RPMI8226 (cell line): ENCODE measurements at regions not wholly inside any gene's neighbourhood (a gene's known extent, or its start where the extent isn't known, plus 50 kb on each side); places are given as distances from the start of the nearest gene placed in this dataset.

Source experiments
- DNase-seq: peaks from one replicate; pipeline ENCODE4 v3.0.0-alpha.2; 2015

DNA sequence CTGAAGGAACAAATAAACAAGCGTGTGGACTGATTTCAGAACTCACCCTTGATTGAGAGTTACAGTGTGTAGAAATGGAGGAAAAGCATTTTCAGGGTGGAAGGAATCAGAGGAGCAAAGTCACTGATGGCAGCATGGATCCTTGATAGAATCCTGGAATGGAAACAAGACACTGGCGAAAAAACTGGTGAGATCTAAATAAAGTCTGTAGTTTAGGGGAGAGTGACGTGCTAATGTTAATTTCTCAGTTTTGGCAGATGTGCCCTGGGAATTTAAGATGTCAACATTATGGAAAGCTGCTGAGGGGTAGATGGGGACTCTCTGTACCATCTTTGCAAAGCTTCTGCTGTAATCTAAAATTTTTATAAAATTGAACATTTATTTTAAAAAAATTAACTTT, 378.0 kb downstream of the UQCRFS1 start:
- DNase-seq: no peak

- no peak for DNase-seq
Measured at GRCh38 chr19:28831462-28831861, 381.5 kb downstream of the UQCRFS1 start.

DNA sequence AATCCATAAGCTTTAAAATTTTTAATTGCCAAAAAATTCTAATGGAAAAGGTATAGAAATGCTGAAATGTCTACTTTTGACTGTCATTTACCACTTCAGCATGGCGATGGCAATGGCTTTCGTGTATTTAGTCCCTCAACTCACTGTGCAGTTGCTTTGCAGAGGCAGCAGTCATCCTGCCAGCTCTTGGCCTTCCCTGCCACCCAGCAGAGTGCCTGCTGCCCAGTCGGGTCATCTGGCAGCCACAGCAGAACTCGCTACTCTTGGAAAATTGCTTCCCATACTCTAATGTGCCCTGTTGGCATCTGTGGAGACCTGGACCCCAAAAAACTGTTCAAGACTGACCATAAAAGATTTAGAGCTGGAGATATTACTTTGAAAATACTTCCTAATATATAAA, 383.2 kb downstream of the UQCRFS1 start:
- no peak for DNase-seq

- no peak for DNase-seq
Measured at GRCh38 chr19:28829359-28829758, 383.6 kb downstream of the UQCRFS1 start.

- no peak for DNase-seq
Measured at GRCh38 chr19:28828276-28828870, 384.6 kb downstream of the UQCRFS1 start.

DNA sequence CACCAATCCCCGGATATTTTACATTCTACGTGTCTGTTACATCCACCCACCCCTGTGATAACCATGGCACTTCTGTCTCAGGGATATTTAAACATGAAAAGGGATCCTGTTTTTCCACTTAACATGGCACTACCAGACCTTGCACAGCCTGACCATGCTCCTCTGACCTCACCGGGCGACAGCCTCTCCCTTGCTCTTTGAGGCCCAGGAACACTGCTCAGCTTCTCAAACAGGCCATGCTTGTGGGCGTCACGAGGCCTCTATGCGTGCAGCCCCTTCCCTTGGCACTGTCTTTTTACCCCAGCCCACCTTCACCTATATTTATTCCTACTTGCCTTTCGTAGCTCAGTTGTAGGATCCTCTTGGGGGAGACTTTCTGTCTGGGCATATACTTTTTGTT, 385.6 kb downstream of the UQCRFS1 start:
- DNase-seq: no peak

- DNase-seq: no peak
Measured at GRCh38 chr19:28823338-28823961, 389.5 kb downstream of the UQCRFS1 start.

DNA sequence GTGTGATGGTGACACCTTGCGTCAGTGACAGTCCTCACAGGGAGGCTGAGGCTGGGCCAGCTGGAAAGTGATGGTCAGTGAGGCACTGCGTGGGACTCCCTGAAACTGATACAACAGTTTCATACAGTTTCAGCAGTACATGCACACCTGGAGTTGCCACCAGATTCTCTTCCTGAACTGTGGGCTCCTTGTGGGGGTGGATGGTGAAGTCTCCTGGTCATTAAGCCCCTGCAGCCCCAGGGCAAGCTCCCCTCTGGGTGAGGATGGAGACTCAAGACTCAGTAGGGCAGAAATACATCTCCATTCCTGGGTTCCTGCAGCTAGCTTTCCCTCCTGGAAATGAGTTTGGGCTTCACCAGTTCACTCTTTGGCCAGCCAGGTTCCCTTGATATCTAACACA, 392.7 kb downstream of the UQCRFS1 start:
- DNase-seq: no peak

DNA sequence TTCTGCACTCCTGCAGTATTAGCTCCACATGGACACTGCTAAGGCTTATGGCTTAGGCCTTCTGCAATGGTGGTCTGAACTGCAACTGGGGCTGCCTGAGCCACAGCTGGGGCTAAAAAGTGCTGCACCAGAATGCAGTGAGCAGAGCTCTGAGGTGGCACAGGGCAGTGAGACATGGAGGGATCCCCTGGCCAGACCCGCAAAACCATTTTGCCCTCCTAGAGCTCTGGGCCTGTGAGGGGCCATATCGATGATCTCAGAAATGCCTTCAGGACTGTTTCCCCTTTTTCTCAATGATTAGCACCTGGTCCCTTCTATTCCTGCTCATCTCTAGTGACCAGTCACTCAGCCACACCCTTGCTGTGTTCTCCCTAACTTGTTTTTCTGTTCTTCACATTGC, 397.7 kb downstream of the UQCRFS1 start:
- DNase-seq: no peak

GRCh38 chr19:28794301-28794700, 418.6 kb downstream of the UQCRFS1 start:
- DNase-seq: no peak

DNA sequence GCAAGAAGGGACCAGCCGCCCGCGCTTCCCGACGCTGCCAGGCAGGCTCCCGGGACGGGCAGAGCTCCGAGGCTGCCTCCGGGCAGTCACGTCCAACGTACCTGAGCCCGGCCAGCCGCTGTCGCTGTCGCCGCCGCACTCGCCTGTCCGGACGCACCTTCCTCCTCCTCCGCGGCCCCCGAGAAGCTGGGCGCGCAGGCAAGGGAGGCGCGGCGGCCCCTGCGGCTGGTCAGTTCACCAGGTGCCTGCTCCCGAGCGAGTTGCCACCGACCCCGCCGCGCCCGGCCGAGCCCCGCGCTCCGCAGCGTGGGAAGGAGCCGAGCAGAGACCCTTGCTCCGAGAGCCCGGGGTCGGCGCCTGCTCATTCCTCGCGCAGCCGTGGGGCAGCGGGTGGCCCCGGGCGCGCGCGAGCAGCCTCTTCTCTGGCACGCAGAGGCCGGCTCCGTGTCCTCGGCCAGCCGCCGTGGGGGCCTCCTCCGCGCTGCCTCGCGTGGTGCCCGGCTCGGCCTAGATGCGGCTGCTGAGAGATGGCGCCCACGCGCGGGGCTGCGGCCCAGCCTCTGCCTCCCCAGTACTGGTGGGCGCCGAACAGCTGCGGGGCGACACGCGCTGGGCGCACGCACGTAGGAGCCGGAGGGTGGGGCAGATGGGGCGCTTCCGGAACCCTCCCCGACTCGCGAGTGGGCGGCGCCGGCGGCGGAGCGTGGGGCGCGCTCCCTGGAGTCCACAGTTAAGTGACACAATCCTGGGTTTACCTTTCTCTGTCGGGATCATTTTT, 419.4 kb downstream of the UQCRFS1 start:
- no peak for DNase-seq

DNA sequence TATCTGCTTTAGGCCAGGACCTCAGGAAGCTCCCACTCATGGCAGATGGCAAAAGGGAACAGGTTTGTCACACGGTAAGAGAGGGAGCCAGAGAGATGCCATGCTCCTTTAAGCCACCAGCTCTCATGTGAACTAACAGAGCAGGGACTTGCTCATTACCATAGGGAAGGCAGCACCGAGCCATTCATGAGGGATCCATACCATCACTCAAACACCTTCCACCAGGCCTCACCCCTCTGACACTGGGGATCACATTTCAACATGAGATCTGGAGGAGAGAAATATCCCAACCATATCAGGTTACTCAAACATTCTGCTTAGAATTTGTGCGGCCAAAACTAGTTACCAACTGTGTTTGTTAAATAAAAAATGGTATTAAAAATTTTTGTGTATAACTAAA, 427.0 kb downstream of the UQCRFS1 start:
- DNase-seq: no peak

- DNase-seq: no peak
Measured at GRCh38 chr19:28764066-28764465, 448.9 kb downstream of the UQCRFS1 start.

DNA sequence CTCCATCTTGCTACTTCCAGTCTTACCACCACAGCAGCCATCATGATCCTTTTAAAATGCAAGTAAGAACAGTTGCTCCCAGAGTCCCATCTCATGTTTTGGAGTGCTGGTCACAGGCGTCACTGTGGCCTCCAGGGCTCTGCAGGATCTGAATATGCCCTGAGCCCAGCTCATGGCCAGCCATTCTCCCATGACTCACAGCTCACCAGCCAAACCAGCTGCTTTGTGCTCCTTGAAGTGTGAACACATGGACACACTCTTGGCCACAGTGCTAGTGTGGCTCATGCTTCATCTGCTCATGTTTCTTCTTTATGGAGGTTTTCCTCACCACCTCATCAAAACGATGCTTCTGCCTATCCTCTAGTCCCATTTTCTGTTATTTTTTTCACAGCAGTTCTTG, 466.5 kb downstream of the UQCRFS1 start:
- DNase-seq: no peak

- DNase-seq: no peak
Measured at GRCh38 chr19:28744943-28745342, 468.0 kb downstream of the UQCRFS1 start.

DNA sequence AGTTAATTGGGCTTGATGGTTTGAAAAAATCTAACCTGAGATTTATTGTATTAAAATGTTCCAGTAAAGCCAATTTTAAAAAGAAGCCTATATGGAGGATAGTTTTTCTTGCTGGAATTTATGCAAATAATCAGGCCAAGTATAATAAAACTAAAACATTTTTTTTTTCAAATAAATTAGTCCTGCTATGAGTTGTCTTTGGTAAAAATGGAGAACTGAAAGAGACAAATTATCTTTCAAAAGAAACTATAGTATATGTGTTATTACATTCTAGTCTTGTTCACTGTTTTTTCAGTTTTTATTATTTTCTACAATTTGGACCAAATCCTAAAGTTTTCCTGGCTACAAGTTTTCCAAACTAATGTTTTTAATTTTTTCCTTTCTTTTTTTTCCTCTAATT, 468.9 kb downstream of the UQCRFS1 start:
- no peak for DNase-seq

GRCh38 chr19:28737021-28737895, 475.7 kb downstream of the UQCRFS1 start:
- DNase-seq: peak; percentile 63

- DNase-seq: no peak
Measured at GRCh38 chr19:28736528-28736927, 476.4 kb downstream of the UQCRFS1 start.

DNA sequence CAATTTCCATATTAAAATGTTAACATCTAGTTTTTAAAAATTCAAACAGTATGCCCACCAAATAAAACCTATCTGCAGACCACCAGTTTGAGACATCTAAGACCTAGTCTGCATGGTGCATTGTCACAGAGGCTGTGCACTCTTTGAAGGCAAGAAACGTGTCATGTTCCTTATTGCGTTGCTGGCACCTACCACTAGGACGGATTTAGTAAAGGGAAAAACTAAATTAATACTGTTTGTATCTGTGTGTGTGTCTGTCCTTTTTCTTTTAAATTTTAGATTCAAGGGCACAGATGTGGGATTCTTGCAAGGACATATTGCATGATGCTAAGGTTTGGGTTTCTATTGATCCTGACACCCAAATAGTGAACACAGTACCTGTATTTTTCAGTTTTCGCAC, 481.4 kb downstream of the UQCRFS1 start:
- no peak for DNase-seq

- DNase-seq: no peak
Measured at GRCh38 chr19:28730791-28731512, 482.0 kb downstream of the UQCRFS1 start.

DNA sequence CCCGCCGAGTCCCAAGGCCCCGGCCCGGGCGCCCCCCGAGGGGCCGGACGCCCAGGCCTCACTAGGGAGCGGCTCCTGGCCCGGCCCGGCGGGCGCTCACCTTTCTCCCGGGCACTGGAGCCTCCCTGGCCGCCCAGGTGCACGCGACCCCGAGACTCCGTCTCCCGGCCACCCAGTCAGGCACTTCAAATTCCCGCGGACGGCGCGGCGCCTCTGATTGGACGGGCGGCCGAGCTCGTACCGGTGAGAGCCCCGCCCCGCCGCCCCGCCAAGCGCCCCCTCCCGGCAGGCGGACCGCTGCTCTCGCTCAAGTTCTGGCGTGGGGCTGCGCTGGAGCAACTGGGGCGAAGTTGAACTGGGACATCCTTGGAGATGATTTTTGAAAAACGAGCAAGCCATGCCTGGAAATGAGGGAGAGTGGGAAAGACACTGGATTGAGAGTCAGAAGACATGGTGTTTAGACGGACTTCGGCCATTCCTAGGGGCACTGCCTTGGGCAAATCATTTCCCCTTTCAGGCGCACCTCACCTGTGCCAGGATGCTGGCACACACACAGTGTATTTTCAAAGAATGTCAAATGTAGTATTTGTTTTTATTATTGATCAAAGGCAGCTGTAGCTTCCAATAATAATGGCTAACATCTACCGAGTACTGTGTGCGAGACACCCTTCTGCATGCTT, 485.3 kb downstream of the UQCRFS1 start:
- no peak for DNase-seq
